ENCODE measurements at regions not wholly inside any gene's neighbourhood (a gene's known extent, or its start where the extent isn't known, plus 50 kb on each side); places are given as distances from the start of the nearest gene placed in this dataset.
"Not testable (repeated sequence)": the region's sequence is repeated elsewhere in the genome, so short reads cannot be mapped to it uniquely, and the experiment has no call there.

DNA sequence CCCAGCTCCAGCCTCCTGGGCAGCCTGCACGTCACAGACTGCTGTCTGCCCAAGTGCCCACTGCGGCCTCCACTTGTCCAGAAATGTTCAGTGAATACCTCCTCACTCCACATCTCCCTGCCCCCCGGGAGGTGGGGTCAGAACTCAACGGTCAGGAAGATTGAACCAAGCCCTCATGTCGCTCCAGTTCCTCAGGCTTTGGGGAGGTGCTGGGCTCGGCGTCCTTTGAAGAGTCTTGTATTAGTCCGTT, 82.4 kb upstream of the LRPAP1 start:
- DNase-seq, result no peak
- CTCF ChIA-PET, result no interaction called here
- POLR2A ChIA-PET, result no interaction called here
- H3K36me3 ChIP-seq (ENCODE audit: control insufficient read depth in 4 of 4, insufficient read depth in 4 of 4, low read length in 3 of 4), result no peaks in the 10 kb centered on the region
- no peak overlapping the region for H3K4me3 ChIP-seq (ENCODE audit: control insufficient read depth in 1 of 7, extremely low read depth in 1 of 7, insufficient read depth in 4 of 7, low read depth in 2 of 7, low read length in 6 of 7)
- H3K27me3 ChIP-seq (replicated peaks in 2 of 5; ENCODE audit: control insufficient read depth in 4 of 5, insufficient read depth in 5 of 5, low read length in 4 of 5), result peaks cover 0 to 9% (median 0%) of the 10 kb centered on the region in 5 experiments
- no peaks in the 10 kb centered on the region for H3K4me1 ChIP-seq (ENCODE audit: control extremely low read depth in 1 of 4, control insufficient read depth in 4 of 4, insufficient read depth in 4 of 4, low read length in 3 of 4)
- H3K9me3 ChIP-seq (ENCODE audit: control extremely low read depth in 1 of 5, control insufficient read depth in 4 of 5, insufficient read depth in 2 of 5, low read depth in 1 of 5, low read length in 4 of 5), result peaks cover 0 to 5% (median 0%) of the 10 kb centered on the region in 5 experiments
- 86% methylated on average over 8 of the region's 8 CpGs for WGBS (ENCODE audit: insufficient coverage)
- H3K27ac ChIP-seq (ENCODE audit: insufficient read depth in 1 of 2, low read depth in 1 of 2, low read length in 2 of 2, poor library complexity in 1 of 2, severe bottlenecking in 2 of 2), result no peak overlapping the region

GRCh38 chr4:3613967-3614730, 81.9 kb upstream of the LRPAP1 start:
- H3K4me3 ChIP-seq (ENCODE audit: control insufficient read depth in 1 of 7, extremely low read depth in 1 of 7, insufficient read depth in 4 of 7, low read depth in 2 of 7, low read length in 6 of 7), result no peak overlapping the region
- ChIA-PET CTCF (no interaction called here), POLR2A (interaction anchor here (0.6 kb wide), 1 partner anchor 1032 kb away, joined by 4 read pairs; no protein-coding TSS in a partner anchor)
- no peak for DNase-seq
- H3K4me1 ChIP-seq (ENCODE audit: control extremely low read depth in 1 of 4, control insufficient read depth in 4 of 4, insufficient read depth in 4 of 4, low read length in 3 of 4), result no peaks in the 10 kb centered on the region
- no peak overlapping the region for H3K27ac ChIP-seq (ENCODE audit: insufficient read depth in 1 of 2, low read depth in 1 of 2, low read length in 2 of 2, poor library complexity in 1 of 2, severe bottlenecking in 2 of 2)
- H3K27me3 ChIP-seq (replicated peaks in 2 of 5; ENCODE audit: control insufficient read depth in 4 of 5, insufficient read depth in 5 of 5, low read length in 4 of 5), result peaks cover 0 to 9% (median 0%) of the 10 kb centered on the region in 5 experiments
- no peaks in the 10 kb centered on the region for H3K36me3 ChIP-seq (ENCODE audit: control insufficient read depth in 4 of 4, insufficient read depth in 4 of 4, low read length in 3 of 4)
- peaks cover 0 to 5% (median 0%) of the 10 kb centered on the region in 5 experiments for H3K9me3 ChIP-seq (ENCODE audit: control extremely low read depth in 1 of 5, control insufficient read depth in 4 of 5, insufficient read depth in 2 of 5, low read depth in 1 of 5, low read length in 4 of 5)
- 83% methylated on average over 19 of the region's 25 CpGs for WGBS (ENCODE audit: insufficient coverage)

DNA sequence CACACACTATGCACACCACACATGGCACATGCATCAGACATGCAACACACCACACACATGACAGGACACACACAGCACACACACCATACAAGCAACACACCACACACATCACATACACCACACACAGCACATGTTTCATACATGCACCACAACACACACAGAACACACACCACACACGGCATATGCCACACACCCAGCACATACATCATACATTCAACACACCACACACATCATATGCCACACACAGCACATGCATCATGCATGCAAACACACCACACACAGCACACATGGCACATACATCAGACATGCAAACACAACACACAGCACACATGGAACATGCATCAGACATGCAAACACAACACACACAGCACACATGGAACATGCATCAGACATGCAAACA, 80.7 kb upstream of the LRPAP1 start:
- H3K27ac ChIP-seq (ENCODE audit: insufficient read depth in 1 of 2, low read depth in 1 of 2, low read length in 2 of 2, poor library complexity in 1 of 2, severe bottlenecking in 2 of 2), result no peak overlapping the region
- no peak for DNase-seq
- WGBS (ENCODE audit: insufficient coverage), result 86% methylated on average over 1 of the region's 1 CpG
- POLR2A ChIA-PET, result no interaction called here
- H3K9me3 ChIP-seq (ENCODE audit: control extremely low read depth in 1 of 5, control insufficient read depth in 4 of 5, insufficient read depth in 2 of 5, low read depth in 1 of 5, low read length in 4 of 5), result peaks cover 0 to 5% (median 0%) of the 10 kb centered on the region in 5 experiments
- CTCF ChIA-PET, result no interaction called here
- no peaks in the 10 kb centered on the region for H3K36me3 ChIP-seq (ENCODE audit: control insufficient read depth in 4 of 4, insufficient read depth in 4 of 4, low read length in 3 of 4)
- H3K4me3 ChIP-seq (ENCODE audit: control insufficient read depth in 1 of 7, extremely low read depth in 1 of 7, insufficient read depth in 4 of 7, low read depth in 2 of 7, low read length in 6 of 7), result no peak overlapping the region
- H3K27me3 ChIP-seq (replicated peaks in 2 of 5; ENCODE audit: control insufficient read depth in 4 of 5, insufficient read depth in 5 of 5, low read length in 4 of 5), result peaks cover 0 to 9% (median 0%) of the 10 kb centered on the region in 5 experiments
- H3K4me1 ChIP-seq (ENCODE audit: control extremely low read depth in 1 of 4, control insufficient read depth in 4 of 4, insufficient read depth in 4 of 4, low read length in 3 of 4), result no peaks in the 10 kb centered on the region

GRCh38 chr4:3612281-3612680, 80.1 kb upstream of the LRPAP1 start:
- no peak for DNase-seq
- H3K27ac ChIP-seq (ENCODE audit: insufficient read depth in 1 of 2, low read depth in 1 of 2, low read length in 2 of 2, poor library complexity in 1 of 2, severe bottlenecking in 2 of 2), result no peak overlapping the region
- H3K4me1 ChIP-seq (ENCODE audit: control extremely low read depth in 1 of 4, control insufficient read depth in 4 of 4, insufficient read depth in 4 of 4, low read length in 3 of 4), result no peaks in the 10 kb centered on the region
- H3K9me3 ChIP-seq (ENCODE audit: control extremely low read depth in 1 of 5, control insufficient read depth in 4 of 5, insufficient read depth in 2 of 5, low read depth in 1 of 5, low read length in 4 of 5), result peaks cover 0 to 5% (median 0%) of the 10 kb centered on the region in 5 experiments
- ChIA-PET CTCF (no interaction called here), POLR2A (no interaction called here)
- no peak overlapping the region for H3K4me3 ChIP-seq (ENCODE audit: control insufficient read depth in 1 of 7, extremely low read depth in 1 of 7, insufficient read depth in 4 of 7, low read depth in 2 of 7, low read length in 6 of 7)
- peaks cover 0 to 9% (median 0%) of the 10 kb centered on the region in 5 experiments for H3K27me3 ChIP-seq (replicated peaks in 2 of 5; ENCODE audit: control insufficient read depth in 4 of 5, insufficient read depth in 5 of 5, low read length in 4 of 5)
- WGBS (ENCODE audit: insufficient coverage), result 95% methylated on average over 3 of the region's 4 CpGs
- no peaks in the 10 kb centered on the region for H3K36me3 ChIP-seq (ENCODE audit: control insufficient read depth in 4 of 4, insufficient read depth in 4 of 4, low read length in 3 of 4)

GRCh38 chr4:3611778-3612177, 79.6 kb upstream of the LRPAP1 start:
- peaks cover 0 to 5% (median 0%) of the 10 kb centered on the region in 5 experiments for H3K9me3 ChIP-seq (ENCODE audit: control extremely low read depth in 1 of 5, control insufficient read depth in 4 of 5, insufficient read depth in 2 of 5, low read depth in 1 of 5, low read length in 4 of 5)
- H3K4me1 ChIP-seq (ENCODE audit: control extremely low read depth in 1 of 4, control insufficient read depth in 4 of 4, insufficient read depth in 4 of 4, low read length in 3 of 4), result no peaks in the 10 kb centered on the region
- H3K27me3 ChIP-seq (replicated peaks in 2 of 5; ENCODE audit: control insufficient read depth in 4 of 5, insufficient read depth in 5 of 5, low read length in 4 of 5), result peaks cover 0 to 9% (median 0%) of the 10 kb centered on the region in 5 experiments
- H3K4me3 ChIP-seq (ENCODE audit: control insufficient read depth in 1 of 7, extremely low read depth in 1 of 7, insufficient read depth in 4 of 7, low read depth in 2 of 7, low read length in 6 of 7), result no peak overlapping the region
- ChIA-PET POLR2A (no interaction called here), CTCF (no interaction called here)
- no peaks in the 10 kb centered on the region for H3K36me3 ChIP-seq (ENCODE audit: control insufficient read depth in 4 of 4, insufficient read depth in 4 of 4, low read length in 3 of 4)
- H3K27ac ChIP-seq (ENCODE audit: insufficient read depth in 1 of 2, low read depth in 1 of 2, low read length in 2 of 2, poor library complexity in 1 of 2, severe bottlenecking in 2 of 2), result no peak overlapping the region
- WGBS (ENCODE audit: insufficient coverage), result 96% methylated on average over 14 of the region's 14 CpGs
- DNase-seq, result no peak

DNA sequence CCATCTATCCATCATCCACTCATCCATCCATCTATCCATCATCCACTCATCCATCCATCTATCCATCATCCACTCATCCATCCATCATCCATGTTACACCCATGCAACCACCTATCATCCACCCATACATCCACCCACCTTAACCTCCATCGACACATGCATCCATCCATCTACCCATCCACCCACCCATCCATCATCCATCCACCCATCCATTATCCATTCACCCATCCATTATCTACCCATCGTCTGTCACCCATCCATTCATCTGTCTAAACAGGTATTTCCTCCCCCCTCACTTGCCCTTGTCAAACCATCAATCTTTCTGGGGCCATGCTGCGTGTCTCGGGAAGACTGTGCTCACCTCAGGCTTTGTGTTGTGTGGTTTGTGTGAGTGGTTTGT, 78.6 kb upstream of the LRPAP1 start:
- H3K27me3 ChIP-seq (replicated peaks in 2 of 5; ENCODE audit: control insufficient read depth in 4 of 5, insufficient read depth in 5 of 5, low read length in 4 of 5); CTCF ChIA-PET; DNase-seq; H3K4me3 ChIP-seq (ENCODE audit: control insufficient read depth in 1 of 7, extremely low read depth in 1 of 7, insufficient read depth in 4 of 7, low read depth in 2 of 7, low read length in 6 of 7); H3K4me1 ChIP-seq (ENCODE audit: control extremely low read depth in 1 of 4, control insufficient read depth in 4 of 4, insufficient read depth in 4 of 4, low read length in 3 of 4); H3K27ac ChIP-seq (ENCODE audit: insufficient read depth in 1 of 2, low read depth in 1 of 2, low read length in 2 of 2, poor library complexity in 1 of 2, severe bottlenecking in 2 of 2); H3K36me3 ChIP-seq (ENCODE audit: control insufficient read depth in 4 of 4, insufficient read depth in 4 of 4, low read length in 3 of 4); H3K9me3 ChIP-seq (ENCODE audit: control extremely low read depth in 1 of 5, control insufficient read depth in 4 of 5, insufficient read depth in 2 of 5, low read depth in 1 of 5, low read length in 4 of 5); POLR2A ChIA-PET: not testable (repeated sequence)
- WGBS (ENCODE audit: insufficient coverage), result 100% methylated on average over 1 of the region's 4 CpGs

- POLR2A ChIA-PET; DNase-seq; H3K36me3 ChIP-seq (ENCODE audit: control insufficient read depth in 4 of 4, insufficient read depth in 4 of 4, low read length in 3 of 4); H3K27ac ChIP-seq (ENCODE audit: insufficient read depth in 1 of 2, low read depth in 1 of 2, low read length in 2 of 2, poor library complexity in 1 of 2, severe bottlenecking in 2 of 2); H3K9me3 ChIP-seq (ENCODE audit: control extremely low read depth in 1 of 5, control insufficient read depth in 4 of 5, insufficient read depth in 2 of 5, low read depth in 1 of 5, low read length in 4 of 5); H3K4me1 ChIP-seq (ENCODE audit: control extremely low read depth in 1 of 4, control insufficient read depth in 4 of 4, insufficient read depth in 4 of 4, low read length in 3 of 4); H3K4me3 ChIP-seq (ENCODE audit: control insufficient read depth in 1 of 7, extremely low read depth in 1 of 7, insufficient read depth in 4 of 7, low read depth in 2 of 7, low read length in 6 of 7); CTCF ChIA-PET; H3K27me3 ChIP-seq (replicated peaks in 2 of 5; ENCODE audit: control insufficient read depth in 4 of 5, insufficient read depth in 5 of 5, low read length in 4 of 5): not testable (repeated sequence)
- 100% methylated on average over 1 of the region's 2 CpGs for WGBS (ENCODE audit: insufficient coverage)
Measured at GRCh38 chr4:3609905-3610304, 77.7 kb upstream of the LRPAP1 start.

All from common myeloid progenitor, CD34-positive (primary cell).